Keratinocyte (primary cell): ENCODE measurements at regions not wholly inside any gene's neighbourhood (a gene's known extent, or its start where the extent isn't known, plus 50 kb on each side); places are given as distances from the start of the nearest gene placed in this dataset.

Experiments used
- EZH2 ChIP-seq: IDR thresholded peaks from one replicate; pipeline ENCODE4 v1.6.1; 2012; ENCODE audit warnings: inconsistent platforms, mild to moderate bottlenecking, low read length, moderate library complexity
- TF ChIP-seq, protein P1 (sequence below), 3 experiments: IDR thresholded peaks in 1 of 3; conservative IDR thresholded peaks in 1 of 3; optimal IDR thresholded peaks in 1 of 3; 2 replicates in 2 of 3; 3 replicates in 1 of 3; pipeline versions ENCODE3 to v1.5.1; 2011; ENCODE audit warnings: low read length in 3 of 3, mild to moderate bottlenecking in 3 of 3, moderate library complexity in 2 of 3, control low read depth in 1 of 3, inconsistent platforms in 1 of 3; ENCODE audit not compliant: insufficient read depth in 2 of 3; ENCODE audit errors: extremely low read depth in 1 of 3

DNA sequence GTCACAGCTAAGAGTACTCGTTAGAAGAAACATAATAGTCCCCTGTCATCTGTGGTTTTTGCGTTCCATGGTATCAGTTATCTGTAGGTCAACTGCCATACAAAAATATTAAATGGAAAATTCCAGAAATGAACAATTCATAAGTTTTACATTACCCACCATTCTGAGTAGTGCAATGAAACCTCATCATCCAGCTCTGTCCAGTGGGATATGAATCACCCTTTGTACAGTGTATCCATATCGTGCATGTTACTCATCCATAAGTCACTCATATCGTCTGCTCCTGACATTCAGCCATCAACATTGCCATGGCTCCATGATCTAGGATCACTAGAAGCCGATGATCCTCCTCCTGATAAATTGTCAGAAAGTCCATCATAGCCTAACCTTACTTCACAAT is 174.9 kb upstream of the C11orf87 start:
- TF ChIP-seq, protein P1, sequence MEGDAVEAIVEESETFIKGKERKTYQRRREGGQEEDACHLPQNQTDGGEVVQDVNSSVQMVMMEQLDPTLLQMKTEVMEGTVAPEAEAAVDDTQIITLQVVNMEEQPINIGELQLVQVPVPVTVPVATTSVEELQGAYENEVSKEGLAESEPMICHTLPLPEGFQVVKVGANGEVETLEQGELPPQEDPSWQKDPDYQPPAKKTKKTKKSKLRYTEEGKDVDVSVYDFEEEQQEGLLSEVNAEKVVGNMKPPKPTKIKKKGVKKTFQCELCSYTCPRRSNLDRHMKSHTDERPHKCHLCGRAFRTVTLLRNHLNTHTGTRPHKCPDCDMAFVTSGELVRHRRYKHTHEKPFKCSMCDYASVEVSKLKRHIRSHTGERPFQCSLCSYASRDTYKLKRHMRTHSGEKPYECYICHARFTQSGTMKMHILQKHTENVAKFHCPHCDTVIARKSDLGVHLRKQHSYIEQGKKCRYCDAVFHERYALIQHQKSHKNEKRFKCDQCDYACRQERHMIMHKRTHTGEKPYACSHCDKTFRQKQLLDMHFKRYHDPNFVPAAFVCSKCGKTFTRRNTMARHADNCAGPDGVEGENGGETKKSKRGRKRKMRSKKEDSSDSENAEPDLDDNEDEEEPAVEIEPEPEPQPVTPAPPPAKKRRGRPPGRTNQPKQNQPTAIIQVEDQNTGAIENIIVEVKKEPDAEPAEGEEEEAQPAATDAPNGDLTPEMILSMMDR (optimal IDR thresholded peaks at IDR 0.05 in 1 of 3, IDR thresholded peaks at IDR 0.05 in 1 of 3, conservative IDR thresholded peaks at IDR 0.05 in 1 of 3; ENCODE audit: extremely low read depth in 1 of 3, insufficient read depth in 2 of 3, low read length in 3 of 3), result no peak
- no peak for TF ChIP-seq EZH2
